GM23248 (cell line): ENCODE measurements at regions not wholly inside any gene's neighbourhood (a gene's known extent, or its start where the extent isn't known, plus 50 kb on each side); places are given as distances from the start of the nearest gene placed in this dataset.
A peak's percentile ranks its signal among the peaks of the same experiment; 100 is the strongest.

Experiments used
- DNase-seq: peaks from one replicate; pipeline ENCODE4 v3.0.0-alpha.2; 2015
- H2AFZ ChIP-seq: fragments of 200-600 bp; sonication (generic); 2 replicates; pipeline ENCODE4 v1.6.1; 2016; ENCODE audit warnings: antibody characterized with exemption
- H3F3A ChIP-seq: fragments of 200-600 bp; sonication (generic); 2 replicates; pipeline ENCODE4 v1.6.1; 2016; ENCODE audit warnings: mild to moderate bottlenecking, antibody characterized with exemption, mixed run types; ENCODE audit not compliant: insufficient read depth
- H3K27ac ChIP-seq: fragments of 200-600 bp; sonication (generic); 2 replicates; pipeline ENCODE4 v1.5.1; 2016; ENCODE audit warnings: mild to moderate bottlenecking
- H3K27me3 ChIP-seq: fragments of 200-600 bp; sonication (generic); replicated peaks from 2 replicates; pipeline ENCODE4 v1.6.1; 2016; ENCODE audit warnings: mild to moderate bottlenecking; ENCODE audit not compliant: insufficient read depth
- H3K36me3 ChIP-seq: fragments of 200-600 bp; sonication (generic); 2 replicates; pipeline ENCODE4 v1.6.1; 2016; ENCODE audit warnings: low read depth, mild to moderate bottlenecking
- H3K4me1 ChIP-seq: fragments of 200-600 bp; sonication (generic); 2 replicates; pipeline ENCODE4 v1.6.1; 2016; ENCODE audit warnings: mild to moderate bottlenecking; ENCODE audit not compliant: insufficient read depth
- H3K4me2 ChIP-seq: fragments of 200-600 bp; sonication (generic); one replicate; pipeline ENCODE4 v1.6.1; 2016; ENCODE audit warnings: mild to moderate bottlenecking; ENCODE audit not compliant: unreplicated experiment
- H3K4me3 ChIP-seq: fragments of 200-600 bp; sonication (generic); 2 replicates; pipeline ENCODE4 v1.5.1; 2016; ENCODE audit warnings: mild to moderate bottlenecking
- H3K79me2 ChIP-seq: fragments of 200-600 bp; sonication (generic); 2 replicates; pipeline ENCODE4 v1.6.1; 2016; ENCODE audit warnings: mild to moderate bottlenecking; ENCODE audit not compliant: insufficient read depth
- H3K9ac ChIP-seq: fragments of 200-600 bp; sonication (generic); 2 replicates; pipeline ENCODE4 v1.6.1; 2016; ENCODE audit warnings: mild to moderate bottlenecking
- H3K9me2 ChIP-seq: fragments of 200-600 bp; sonication (generic); 2 replicates; pipeline ENCODE4 v1.6.1; 2016; ENCODE audit warnings: mixed run types, mild to moderate bottlenecking, moderate library complexity; ENCODE audit not compliant: insufficient read depth
- H3K9me3 ChIP-seq: fragments of 200-600 bp; sonication (generic); one replicate; pipeline ENCODE4 v1.6.1; 2017; ENCODE audit warnings: low read depth
- H4K20me1 ChIP-seq: fragments of 200-600 bp; sonication (generic); 2 replicates; pipeline ENCODE4 v1.6.0; 2016; ENCODE audit not compliant: insufficient read depth
- EZH2 ChIP-seq: fragments of 200-600 bp; sonication (generic); IDR thresholded peaks from 2 replicates; pipeline ENCODE4 v1.6.1; 2018; ENCODE audit warnings: antibody characterized with exemption, mild to moderate bottlenecking; ENCODE audit not compliant: insufficient read depth, poor library complexity, severe bottlenecking
- EZH2phosphoT487 ChIP-seq: fragments of 200-600 bp; sonication (generic); IDR thresholded peaks from 2 replicates; pipeline ENCODE4 v1.6.1; 2018; ENCODE audit warnings: antibody characterized with exemption, moderate library complexity, mild to moderate bottlenecking, low read depth; ENCODE audit not compliant: insufficient read depth
- WGBS, 2 experiments: methylation state at CpG; one replicate each; pipeline ENCODE4 v1.1.6; 2015 to 2017; ENCODE audit warnings: low lambda C conversion rate in 2 of 2, low coverage in 1 of 2; ENCODE audit errors: missing lambda C conversion rate in 2 of 2; 5-methylcytosine and 5-hydroxymethylcytosine counted together
- in situ Hi-C: fragments of 300-500 bp; cut with MboI; formaldehyde crosslinking; loops from 2 replicates; pipeline ENCODE4 v1.15.0; 2020

DNA sequence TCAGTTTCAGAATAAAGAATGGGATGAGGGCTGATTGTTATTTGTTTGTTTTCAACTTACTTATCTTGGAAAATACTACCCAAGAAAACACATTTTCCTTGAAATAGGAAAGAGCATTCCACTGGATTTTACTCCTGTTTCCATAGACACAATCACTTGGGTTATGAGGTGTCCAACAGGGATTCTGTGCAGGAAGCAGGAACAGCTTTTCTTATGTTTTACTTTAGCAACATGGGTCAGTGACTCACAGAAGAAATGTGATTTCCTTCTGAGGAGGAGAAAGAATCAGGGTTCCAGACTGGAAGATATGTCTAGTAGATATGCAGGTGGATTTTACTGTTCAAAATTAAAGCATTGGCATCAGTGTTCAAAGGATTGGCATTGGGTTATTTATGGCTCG lies 180.8 kb upstream of the GPC6 start:
- Histone ChIP-seq H3K4me3 (no peak overlapping the region), H3K9me2 (no peaks in the 10 kb centered on the region), H3K36me3 (no peaks in the 10 kb centered on the region), H3K9me3 (no peaks in the 10 kb centered on the region), H3K9ac (no peak overlapping the region), H3K4me2 (no peak overlapping the region), H3F3A (no peaks in the 10 kb centered on the region), H3K4me1 (no peaks in the 10 kb centered on the region), H4K20me1 (no peaks in the 10 kb centered on the region), H2AFZ (no peak overlapping the region), H3K79me2 (no peaks in the 10 kb centered on the region), H3K27me3 (no peaks in the 10 kb centered on the region; the same call in 1 of the 2 replicates), H3K27ac (no peak overlapping the region)
- WGBS, 2 experiments = 22 to 36% methylated on average over 1 of the region's 1 CpG
- peak; percentile 8 for DNase-seq
- in situ Hi-C loops = no loop called here
- TF ChIP-seq EZH2phosphoT487 = no peak
- no peak for TF ChIP-seq EZH2

GRCh38 chr13:93055233-93055632 lies 171.4 kb upstream of the GPC6 start:
- H3K4me1 ChIP-seq = no peaks in the 10 kb centered on the region
- no peak overlapping the region for H3K9ac ChIP-seq
- H3F3A ChIP-seq = no peaks in the 10 kb centered on the region
- H3K4me2 ChIP-seq = no peak overlapping the region
- no peak overlapping the region for H3K4me3 ChIP-seq
- H3K79me2 ChIP-seq = no peaks in the 10 kb centered on the region
- H4K20me1 ChIP-seq = no peaks in the 10 kb centered on the region
- no peak overlapping the region for H3K27ac ChIP-seq
- H2AFZ ChIP-seq = no peak overlapping the region
- WGBS, 2 experiments = 22 to 24% methylated on average over 2 of the region's 2 CpGs
- DNase-seq = no peak
- no peaks in the 10 kb centered on the region for H3K27me3 ChIP-seq
- in situ Hi-C loops = no loop called here
- no peak for TF ChIP-seq EZH2phosphoT487
- TF ChIP-seq EZH2 = no peak
- H3K36me3 ChIP-seq = no peaks in the 10 kb centered on the region
- H3K9me3 ChIP-seq = no peaks in the 10 kb centered on the region
- no peaks in the 10 kb centered on the region for H3K9me2 ChIP-seq

DNA sequence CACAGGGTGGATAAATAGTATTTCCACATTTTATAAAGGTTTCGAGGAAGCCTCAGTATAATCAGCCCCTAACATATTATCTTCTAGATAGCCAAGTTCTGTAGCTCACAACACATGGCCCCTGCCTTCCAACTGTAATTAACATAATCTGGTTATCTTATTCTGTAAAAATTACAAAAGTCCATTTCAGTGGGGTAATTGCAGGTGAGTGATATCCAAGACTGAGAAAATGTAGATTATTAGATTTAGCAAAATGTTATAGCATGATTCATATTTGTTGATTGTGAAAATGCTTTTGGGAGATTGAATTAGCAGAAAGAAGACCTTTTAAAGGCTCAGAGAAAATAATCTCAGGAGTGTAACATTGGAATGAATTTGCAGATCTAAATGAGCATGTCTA lies 168.3 kb upstream of the GPC6 start:
- TF ChIP-seq EZH2phosphoT487 = no peak
- TF ChIP-seq EZH2 = no peak
- Histone ChIP-seq H3K4me2 (no peak overlapping the region), H3K4me3 (no peak overlapping the region), H3K27ac (no peak overlapping the region), H3K9me3 (no peaks in the 10 kb centered on the region), H4K20me1 (no peaks in the 10 kb centered on the region), H3K9me2 (no peaks in the 10 kb centered on the region), H3F3A (no peaks in the 10 kb centered on the region), H2AFZ (no peak overlapping the region), H3K79me2 (no peaks in the 10 kb centered on the region), H3K4me1 (no peaks in the 10 kb centered on the region), H3K9ac (no peak overlapping the region), H3K36me3 (no peaks in the 10 kb centered on the region), H3K27me3 (peaks cover 6% of the 10 kb centered on the region)
- WGBS, 2 experiments = 21 to 31% methylated on average over 1 of the region's 1 CpG
- DNase-seq = no peak
- in situ Hi-C loops = no loop called here

DNA sequence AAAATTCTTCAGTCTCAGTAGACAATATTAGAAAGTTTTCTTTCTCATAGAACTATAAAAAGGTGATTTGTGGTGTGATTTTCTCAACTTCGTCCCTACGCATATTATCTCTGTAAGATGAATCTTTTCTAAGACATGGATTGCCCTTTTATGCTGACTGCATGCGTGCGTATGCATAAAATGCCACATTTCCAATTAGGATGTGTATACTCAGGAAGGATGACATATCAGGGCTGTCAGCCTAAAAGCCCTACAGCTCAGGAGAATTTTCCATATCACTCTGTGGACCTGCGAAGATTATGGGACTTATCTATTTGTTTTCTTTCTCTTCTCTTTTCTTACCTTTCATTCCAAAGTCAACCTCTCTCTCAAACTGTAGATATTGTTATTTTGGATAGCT lies 166.5 kb upstream of the GPC6 start:
- H3K79me2 ChIP-seq = no peaks in the 10 kb centered on the region
- H2AFZ ChIP-seq = no peak overlapping the region
- H4K20me1 ChIP-seq = no peaks in the 10 kb centered on the region
- H3K9ac ChIP-seq = no peak overlapping the region
- no peaks in the 10 kb centered on the region for H3K9me2 ChIP-seq
- no peak overlapping the region for H3K4me3 ChIP-seq
- H3K27me3 ChIP-seq = peaks cover 6% of the 10 kb centered on the region
- H3K9me3 ChIP-seq = no peaks in the 10 kb centered on the region
- no peaks in the 10 kb centered on the region for H3F3A ChIP-seq
- H3K36me3 ChIP-seq = no peaks in the 10 kb centered on the region
- no peak for DNase-seq
- in situ Hi-C loops = no loop called here
- no peak for TF ChIP-seq EZH2phosphoT487
- TF ChIP-seq EZH2 = no peak
- H3K4me1 ChIP-seq = no peaks in the 10 kb centered on the region
- 59 to 74% methylated on average over 5 of the region's 5 CpGs for WGBS, 2 experiments
- no peak overlapping the region for H3K27ac ChIP-seq
- H3K4me2 ChIP-seq = no peak overlapping the region

GRCh38 chr13:93066187-93066586 lies 160.4 kb upstream of the GPC6 start:
- peak overlapping the region; percentile 39 for H3K4me2 ChIP-seq
- WGBS, 2 experiments = 22 to 26% methylated on average over 4 of the region's 4 CpGs

More at GRCh38 chr13:93066187-93066586, 160.4 kb upstream of the GPC6 start:
- H3K27me3 ChIP-seq = peaks cover 8% of the 10 kb centered on the region
- no peak overlapping the region for H3K4me3 ChIP-seq
- H4K20me1 ChIP-seq = no peaks in the 10 kb centered on the region
- H3K9me3 ChIP-seq = no peaks in the 10 kb centered on the region
- no peaks in the 10 kb centered on the region for H3K79me2 ChIP-seq
- H3K9me2 ChIP-seq = no peaks in the 10 kb centered on the region
- TF ChIP-seq EZH2phosphoT487 (no peak), EZH2 (no peak)
- DNase-seq = peak; percentile 82
- H3F3A ChIP-seq = no peaks in the 10 kb centered on the region
- H2AFZ ChIP-seq = peak overlapping the region; percentile 39; the same call in 1 of the 2 replicates
- in situ Hi-C loops = no loop called here
- peaks cover 3% of the 10 kb centered on the region; the same call in 1 of the 2 replicates for H3K4me1 ChIP-seq
- no peaks in the 10 kb centered on the region for H3K36me3 ChIP-seq
- H3K9ac ChIP-seq = no peak overlapping the region
- H3K27ac ChIP-seq = peak overlapping the region; percentile 43
